ENCODE measurements at regions not wholly inside any gene's neighbourhood (a gene's known extent, or its start where the extent isn't known, plus 50 kb on each side); places are given as distances from the start of the nearest gene placed in this dataset.
"Not testable (repeated sequence)": the region's sequence is repeated elsewhere in the genome, so short reads cannot be mapped to it uniquely, and the experiment has no call there.

DNA sequence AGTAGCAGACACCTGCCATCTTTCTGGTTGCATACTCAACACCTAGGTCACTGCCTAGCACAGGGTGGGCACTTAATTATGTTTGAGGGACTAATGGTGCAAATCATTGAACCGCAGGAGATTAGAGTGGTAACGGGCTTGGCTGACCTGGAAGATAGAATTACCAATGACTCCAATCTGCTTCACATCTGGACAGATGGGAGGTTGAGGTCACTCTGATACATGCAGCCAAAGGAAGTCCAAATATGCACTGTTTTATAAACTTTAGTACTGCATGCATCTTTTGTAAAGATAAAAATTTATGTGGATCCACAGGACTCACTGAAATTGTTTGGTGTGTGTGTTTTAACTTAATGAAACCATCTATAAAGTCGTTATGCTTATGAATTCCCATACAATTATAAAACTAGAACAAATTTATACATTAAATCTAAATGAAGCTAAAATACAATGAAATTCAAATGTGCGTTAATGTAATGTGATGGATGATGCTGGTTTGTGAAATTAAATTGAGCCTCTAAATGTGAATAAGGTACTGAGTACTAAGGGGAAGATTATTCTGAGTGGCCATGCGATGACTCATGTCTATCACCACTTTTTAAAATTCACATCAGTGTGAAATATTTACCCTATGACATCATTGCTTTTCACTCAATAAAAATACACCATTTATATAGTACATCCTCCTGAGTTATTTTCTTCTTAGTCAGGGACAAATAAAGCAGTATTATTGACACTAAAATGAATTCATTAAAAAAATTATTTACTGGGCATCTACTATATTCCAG is 224.7 kb upstream of the FAM78B start:
- no peak for DNase-seq (ENCODE audit: low read depth)

- no peak for DNase-seq (ENCODE audit: low read depth)
Measured at GRCh38 chr1:166395729-166396128, 228.9 kb upstream of the FAM78B start.

- DNase-seq (ENCODE audit: low read depth), result not testable (repeated sequence)
Measured at GRCh38 chr1:166409253-166410082, 242.7 kb upstream of the FAM78B start.

DNA sequence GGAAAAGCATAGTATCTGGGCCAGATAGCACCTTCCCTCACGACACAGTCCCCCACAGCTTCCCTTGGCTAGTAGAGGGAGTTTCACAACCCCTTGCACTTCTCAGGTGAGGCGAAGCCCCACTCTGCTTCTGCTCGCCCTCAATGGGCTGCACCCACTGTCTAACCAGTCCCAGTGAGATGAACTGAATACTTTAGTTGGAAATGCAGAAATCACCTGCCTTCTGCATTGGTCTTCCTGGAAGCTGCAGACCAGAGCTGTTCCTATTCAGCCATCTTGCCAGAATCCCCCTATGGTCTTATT is 243.2 kb upstream of the FAM78B start:
- no peak for DNase-seq (ENCODE audit: low read depth)

- DNase-seq (ENCODE audit: low read depth), result not testable (repeated sequence)
Measured at GRCh38 chr1:166416831-166417230, 250.0 kb upstream of the FAM78B start.

GRCh38 chr1:166418344-166418933 is 251.6 kb upstream of the FAM78B start:
- DNase-seq (ENCODE audit: low read depth), result no peak

DNA sequence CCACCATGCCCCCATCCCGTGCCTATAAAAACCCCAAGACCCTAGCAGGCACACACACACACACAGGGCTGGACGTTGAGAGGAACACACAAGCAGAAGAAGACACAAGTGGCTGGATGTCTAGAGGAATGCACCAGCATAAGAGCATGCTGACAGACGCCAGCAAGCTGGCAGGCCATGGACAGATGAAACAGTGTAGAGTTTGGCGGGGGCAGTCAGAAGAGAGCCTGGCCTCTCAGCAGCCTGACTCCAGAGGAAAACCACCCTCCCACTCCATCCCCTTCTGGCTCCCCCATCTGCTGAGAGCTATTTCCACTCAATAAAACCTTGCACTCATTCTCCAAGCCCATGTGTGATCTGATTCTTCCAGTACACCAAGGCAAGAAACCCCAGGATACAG is 255.8 kb upstream of the FAM78B start:
- DNase-seq (ENCODE audit: low read depth), result not testable (repeated sequence)

DNA sequence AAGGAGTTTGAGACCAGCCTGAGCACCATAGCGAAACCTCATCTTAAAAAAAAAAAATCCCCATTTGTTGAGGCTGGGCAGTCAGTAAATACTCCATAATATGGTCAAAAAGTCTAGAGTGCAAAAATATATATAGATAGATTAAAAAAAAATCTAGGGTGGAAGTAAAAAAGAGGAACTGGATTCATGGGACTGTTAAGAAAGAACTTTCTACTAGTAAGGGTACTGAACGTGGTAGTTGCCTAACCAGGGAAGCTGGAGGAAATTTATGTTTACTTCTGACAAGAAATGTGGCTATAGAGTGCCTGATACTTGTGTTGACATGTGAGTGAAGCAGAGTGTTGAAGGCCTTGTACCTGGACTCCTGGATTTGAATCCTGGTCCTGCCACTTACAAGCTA is 265.9 kb upstream of the FAM78B start:
- DNase-seq (ENCODE audit: low read depth), result no peak

DNA sequence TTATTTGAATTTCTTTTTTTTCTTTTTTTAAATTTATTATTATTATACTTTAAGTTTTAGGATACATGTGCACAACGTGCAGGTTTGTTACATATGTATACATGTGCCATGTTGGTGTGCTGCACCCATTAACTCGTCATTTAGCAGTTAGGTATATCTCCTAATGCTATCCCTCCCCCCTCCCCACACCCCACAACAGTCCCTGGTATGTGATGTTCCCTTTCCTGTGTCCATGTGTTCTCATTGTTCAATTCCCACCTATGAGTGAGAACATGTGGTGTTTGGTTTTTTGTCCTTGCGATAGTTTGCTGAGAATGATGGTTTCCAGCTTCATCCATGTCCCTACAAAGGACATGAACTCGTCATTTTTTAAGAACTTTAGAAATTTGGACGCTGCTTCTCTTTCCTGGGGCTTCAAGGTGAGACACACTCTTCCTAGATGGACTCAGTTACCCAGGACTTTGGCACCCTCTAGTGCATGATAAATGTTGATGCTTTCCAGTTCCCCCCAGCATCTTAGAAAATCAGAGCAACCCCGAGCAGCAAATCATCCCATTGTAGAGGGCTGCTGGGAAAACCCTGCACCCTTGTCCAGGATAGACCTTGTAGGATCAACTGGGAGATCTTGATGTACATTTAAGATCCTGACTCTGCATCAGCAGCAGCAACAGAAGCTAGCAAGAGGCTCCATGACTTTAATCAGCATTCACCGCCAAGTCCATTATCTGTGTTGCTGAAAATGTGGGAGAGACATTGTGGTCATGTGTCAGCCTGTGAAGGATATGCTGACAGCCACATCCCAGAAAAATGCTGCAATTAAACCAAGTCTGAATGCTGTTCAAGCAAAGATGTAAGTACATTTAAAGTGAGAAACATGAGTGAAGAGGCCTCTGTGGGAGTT is 266.9 kb upstream of the FAM78B start:
- DNase-seq (ENCODE audit: low read depth), result not testable (repeated sequence)

DNA sequence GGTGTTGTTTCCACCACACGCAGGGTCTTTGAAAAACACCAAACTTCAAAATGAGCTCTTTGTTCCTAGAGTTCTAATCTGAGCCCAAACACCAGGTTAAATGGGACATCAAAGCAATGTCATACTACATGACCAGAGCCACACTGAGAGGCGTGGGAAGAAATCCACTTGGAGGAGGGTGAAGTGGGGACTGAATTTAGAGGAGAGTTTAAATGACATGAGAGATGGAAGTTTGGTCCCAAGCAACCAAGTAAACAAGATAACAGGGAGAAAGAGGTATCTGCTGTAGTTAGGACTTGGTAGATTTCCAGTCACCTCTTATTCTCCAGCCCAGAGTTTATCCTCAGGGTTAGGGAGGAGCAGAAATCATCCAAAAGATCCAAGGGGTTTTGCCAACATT is 290.9 kb upstream of the FAM78B start:
- no peak for DNase-seq (ENCODE audit: low read depth)

- DNase-seq (ENCODE audit: low read depth), result no peak
Measured at GRCh38 chr1:166464333-166464732, 297.5 kb upstream of the FAM78B start.

GRCh38 chr1:166470014-166470413 is 303.2 kb upstream of the FAM78B start:
- no peak for DNase-seq (ENCODE audit: low read depth)

DNA sequence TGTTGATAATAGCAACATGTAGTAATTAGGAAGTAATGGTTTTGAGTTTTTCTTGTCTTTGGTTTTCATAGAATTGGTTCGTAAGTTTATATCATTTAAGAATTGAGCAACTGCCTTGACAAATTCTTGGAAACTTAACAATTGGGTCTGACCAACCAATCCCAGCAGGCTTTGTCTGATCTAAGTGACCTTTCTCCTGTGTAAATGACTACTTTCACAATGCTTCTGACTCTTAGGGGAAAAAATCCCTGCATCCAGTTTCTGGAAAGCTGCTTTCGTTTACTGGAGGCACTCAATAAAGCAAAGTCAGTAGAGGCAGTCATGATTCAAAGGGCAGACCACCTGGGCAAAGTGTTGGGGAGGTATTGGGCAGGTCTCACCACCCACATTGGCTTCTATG is 303.6 kb upstream of the FAM78B start:
- DNase-seq (ENCODE audit: low read depth), result no peak

GRCh38 chr1:166471359-166471758 is 304.6 kb upstream of the FAM78B start:
- DNase-seq (ENCODE audit: low read depth), result no peak

DNA sequence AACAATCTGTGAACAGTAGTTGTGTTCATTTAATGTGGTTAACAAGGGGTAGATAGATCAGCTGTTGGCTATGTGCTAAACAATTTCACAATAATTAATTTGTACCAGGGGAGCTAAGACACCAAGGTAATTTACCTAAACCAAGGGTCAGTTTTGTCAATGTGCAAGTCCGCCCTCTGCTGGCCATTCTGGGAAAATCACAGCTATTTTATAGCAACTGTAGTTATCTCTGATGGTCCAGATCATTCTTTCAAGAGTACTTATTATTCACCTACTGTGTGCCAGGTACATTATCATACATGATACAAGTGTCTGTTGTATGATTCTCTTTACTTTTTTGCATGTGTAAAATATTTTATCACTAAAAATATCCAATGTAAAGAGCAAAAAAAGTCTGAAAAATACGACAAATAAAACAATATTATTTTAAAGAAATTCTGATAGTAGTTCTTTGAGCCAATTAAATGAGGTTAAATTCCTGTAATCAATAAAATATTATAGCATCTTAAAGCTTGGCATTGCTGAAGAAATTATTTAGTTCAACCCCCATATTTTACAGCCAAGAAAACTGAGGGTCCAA is 312.3 kb upstream of the FAM78B start:
- DNase-seq (ENCODE audit: low read depth), result peak; percentile 12

DNA sequence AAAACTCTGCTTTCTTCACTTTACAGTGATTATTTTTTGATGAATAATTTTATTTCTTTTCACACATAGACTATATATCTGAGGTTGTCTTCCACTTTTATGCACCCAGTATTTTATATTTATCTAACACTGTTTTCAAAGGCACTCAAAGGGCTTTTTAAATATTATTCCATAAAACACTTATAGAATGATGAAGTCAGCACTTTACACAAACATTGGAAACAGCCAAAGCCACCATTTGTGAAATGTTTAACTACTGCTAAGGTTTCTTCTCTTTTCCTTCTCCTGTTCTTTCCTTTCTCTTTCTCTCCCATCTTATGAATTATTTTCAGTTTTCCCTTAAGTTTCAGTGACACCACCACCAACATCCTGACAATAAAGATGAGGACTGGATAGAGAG is 317.7 kb upstream of the FAM78B start:
- no peak for DNase-seq (ENCODE audit: low read depth)

GRCh38 chr1:166484871-166485270 is 318.1 kb upstream of the FAM78B start:
- DNase-seq (ENCODE audit: low read depth), result no peak

DNA sequence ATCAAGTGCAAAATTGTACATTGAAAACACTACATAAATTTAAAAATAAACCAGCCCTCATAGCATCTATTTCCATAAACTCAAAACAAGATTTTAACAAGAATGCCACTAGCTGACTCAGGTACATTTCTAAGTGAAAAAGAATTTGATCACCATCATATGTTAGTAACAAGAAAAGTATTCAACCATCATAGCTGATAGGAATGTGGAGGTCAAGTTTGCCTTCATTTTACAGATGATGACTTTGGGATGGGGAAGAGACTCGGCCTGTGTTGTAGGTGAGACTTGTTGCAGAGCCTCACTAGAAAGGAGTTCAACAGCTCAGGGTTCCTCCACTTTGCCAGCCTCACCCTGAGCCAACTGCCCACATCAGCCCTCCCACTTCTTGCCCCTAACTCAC is 318.8 kb upstream of the FAM78B start:
- DNase-seq (ENCODE audit: low read depth), result no peak

- no peak for DNase-seq (ENCODE audit: low read depth)
Measured at GRCh38 chr1:166488327-166488726, 321.5 kb upstream of the FAM78B start.

- DNase-seq (ENCODE audit: low read depth), result no peak
Measured at GRCh38 chr1:166489356-166489669, 322.5 kb upstream of the FAM78B start.

DNA sequence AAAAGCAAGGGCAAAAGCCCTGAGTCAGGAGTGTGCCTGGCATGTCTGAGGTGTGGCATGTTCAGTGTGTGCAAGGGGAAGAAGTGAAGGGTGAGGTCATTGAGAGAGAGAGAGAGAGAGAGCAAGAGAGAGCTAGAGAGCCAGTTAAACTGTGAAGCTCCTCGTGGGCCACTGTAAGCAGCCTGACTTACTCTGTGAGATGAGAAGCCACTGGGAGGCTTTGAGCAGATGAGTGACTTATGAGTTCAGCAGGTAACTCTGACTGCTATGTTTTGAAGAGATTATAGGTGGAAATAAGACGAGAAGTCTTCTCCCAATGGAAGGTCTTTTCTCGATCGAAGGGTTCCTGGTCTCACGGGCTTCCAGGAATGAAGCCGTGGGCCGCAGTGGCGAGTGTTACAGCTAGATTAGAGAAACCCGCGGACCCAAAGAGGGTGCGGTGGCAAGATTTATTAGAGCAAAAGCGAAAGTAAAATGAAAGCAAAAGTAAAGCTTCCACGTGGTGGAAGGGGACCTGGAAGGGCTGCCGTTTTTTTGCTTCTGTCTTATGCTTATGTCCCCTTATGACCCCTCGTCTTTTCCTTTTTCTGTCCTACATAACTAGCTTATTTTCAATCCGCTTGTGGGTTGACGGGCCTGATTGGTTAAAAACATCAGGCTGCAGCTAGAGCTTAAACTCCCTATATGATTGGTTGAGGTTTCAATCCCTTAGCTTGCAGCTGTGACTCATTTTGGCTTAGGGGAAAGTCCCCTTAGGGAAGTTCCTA is 323.1 kb upstream of the FAM78B start:
- DNase-seq (ENCODE audit: low read depth), result peak; percentile 15

Measured in activated T-helper 9 cell treated with anti-CD3 and anti-CD28 coated beads, Interleukin-2, amount 50 U/mL, for 16 hours (primary cell).